ENCODE measurements at regions not wholly inside any gene's neighbourhood (a gene's known extent, or its start where the extent isn't known, plus 50 kb on each side); places are given as distances from the start of the nearest gene placed in this dataset.

DNA sequence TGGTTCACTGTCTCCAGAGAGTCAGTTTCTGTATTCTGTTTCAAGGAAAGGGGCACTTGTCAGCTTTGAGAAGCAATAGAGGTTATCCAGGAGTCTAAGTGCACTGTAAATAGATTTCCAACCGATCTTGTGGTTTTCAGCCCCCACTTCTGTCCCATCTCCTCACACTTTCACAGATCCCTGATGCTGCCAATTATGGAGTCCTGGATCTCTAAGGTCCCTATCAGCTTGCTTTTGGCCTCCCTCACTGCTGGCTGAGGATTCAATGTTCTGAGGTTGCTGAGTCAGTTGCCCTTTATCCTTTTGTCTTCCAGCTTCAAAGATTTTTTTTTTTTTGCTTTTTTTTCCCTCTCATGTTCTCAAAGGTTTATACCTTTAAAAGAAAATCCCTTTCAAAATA lies 98.4 kb downstream of the DIRAS3 start:
- no peaks in the 10 kb centered on the region for H3K36me3 Mint-ChIP-seq (ENCODE audit: low read depth)
- peaks cover 5% of the 10 kb centered on the region for H3K27me3 Mint-ChIP-seq
- DNase-seq (no peak), ATAC-seq (no peak)
- H3K9me3 Mint-ChIP-seq, result no peaks in the 10 kb centered on the region
- no peaks in the 10 kb centered on the region for H3K4me1 Mint-ChIP-seq (ENCODE audit: low read depth)
- H3K27ac Mint-ChIP-seq, result no peak overlapping the region
- TF ChIP-seq, protein P1, sequence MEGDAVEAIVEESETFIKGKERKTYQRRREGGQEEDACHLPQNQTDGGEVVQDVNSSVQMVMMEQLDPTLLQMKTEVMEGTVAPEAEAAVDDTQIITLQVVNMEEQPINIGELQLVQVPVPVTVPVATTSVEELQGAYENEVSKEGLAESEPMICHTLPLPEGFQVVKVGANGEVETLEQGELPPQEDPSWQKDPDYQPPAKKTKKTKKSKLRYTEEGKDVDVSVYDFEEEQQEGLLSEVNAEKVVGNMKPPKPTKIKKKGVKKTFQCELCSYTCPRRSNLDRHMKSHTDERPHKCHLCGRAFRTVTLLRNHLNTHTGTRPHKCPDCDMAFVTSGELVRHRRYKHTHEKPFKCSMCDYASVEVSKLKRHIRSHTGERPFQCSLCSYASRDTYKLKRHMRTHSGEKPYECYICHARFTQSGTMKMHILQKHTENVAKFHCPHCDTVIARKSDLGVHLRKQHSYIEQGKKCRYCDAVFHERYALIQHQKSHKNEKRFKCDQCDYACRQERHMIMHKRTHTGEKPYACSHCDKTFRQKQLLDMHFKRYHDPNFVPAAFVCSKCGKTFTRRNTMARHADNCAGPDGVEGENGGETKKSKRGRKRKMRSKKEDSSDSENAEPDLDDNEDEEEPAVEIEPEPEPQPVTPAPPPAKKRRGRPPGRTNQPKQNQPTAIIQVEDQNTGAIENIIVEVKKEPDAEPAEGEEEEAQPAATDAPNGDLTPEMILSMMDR (IDR thresholded peaks at IDR 0.05), result no peak
- CTCF ChIA-PET, result no interaction called here
- no peak overlapping the region for H3K4me3 Mint-ChIP-seq
- POLR2A ChIA-PET, result interaction anchor here (0.6 kb wide), 1 partner anchor 520 kb away, joined by 4 read pairs; no protein-coding TSS in a partner anchor
- intact Hi-C loops (cut with micrococcal nuclease), result no loop called here

DNA sequence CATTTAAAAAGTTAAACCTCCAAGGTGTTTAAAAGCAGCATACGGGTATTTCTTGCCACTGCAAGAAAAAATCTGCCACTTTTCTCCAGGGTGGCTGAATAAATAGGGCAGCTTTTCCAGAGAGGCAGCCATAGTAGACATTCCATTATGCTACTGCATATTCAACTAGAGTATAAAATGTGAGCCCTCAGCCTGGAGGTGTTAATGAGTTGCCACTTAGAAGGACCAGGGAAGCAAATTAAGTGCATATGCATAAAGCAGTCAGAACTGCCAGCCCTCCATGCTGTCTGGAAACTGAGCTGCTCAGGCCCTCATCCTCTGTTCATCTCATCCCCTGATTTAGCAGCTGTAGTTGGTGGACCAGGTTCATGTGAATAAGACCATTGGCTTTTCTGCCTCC lies 99.4 kb downstream of the DIRAS3 start:
- no peak overlapping the region for H3K4me3 Mint-ChIP-seq
- no peaks in the 10 kb centered on the region for H3K9me3 Mint-ChIP-seq
- intact Hi-C loops (cut with micrococcal nuclease), result no loop called here
- CTCF ChIA-PET, result no interaction called here
- DNase-seq, result no peak
- no peak for ATAC-seq
- no peaks in the 10 kb centered on the region for H3K4me1 Mint-ChIP-seq (ENCODE audit: low read depth)
- no peaks in the 10 kb centered on the region for H3K36me3 Mint-ChIP-seq (ENCODE audit: low read depth)
- H3K27me3 Mint-ChIP-seq, result peaks cover 5% of the 10 kb centered on the region
- POLR2A ChIA-PET, result no interaction called here
- no peak overlapping the region for H3K27ac Mint-ChIP-seq
- TF ChIP-seq, protein P1 (IDR thresholded peaks at IDR 0.05), result no peak

DNA sequence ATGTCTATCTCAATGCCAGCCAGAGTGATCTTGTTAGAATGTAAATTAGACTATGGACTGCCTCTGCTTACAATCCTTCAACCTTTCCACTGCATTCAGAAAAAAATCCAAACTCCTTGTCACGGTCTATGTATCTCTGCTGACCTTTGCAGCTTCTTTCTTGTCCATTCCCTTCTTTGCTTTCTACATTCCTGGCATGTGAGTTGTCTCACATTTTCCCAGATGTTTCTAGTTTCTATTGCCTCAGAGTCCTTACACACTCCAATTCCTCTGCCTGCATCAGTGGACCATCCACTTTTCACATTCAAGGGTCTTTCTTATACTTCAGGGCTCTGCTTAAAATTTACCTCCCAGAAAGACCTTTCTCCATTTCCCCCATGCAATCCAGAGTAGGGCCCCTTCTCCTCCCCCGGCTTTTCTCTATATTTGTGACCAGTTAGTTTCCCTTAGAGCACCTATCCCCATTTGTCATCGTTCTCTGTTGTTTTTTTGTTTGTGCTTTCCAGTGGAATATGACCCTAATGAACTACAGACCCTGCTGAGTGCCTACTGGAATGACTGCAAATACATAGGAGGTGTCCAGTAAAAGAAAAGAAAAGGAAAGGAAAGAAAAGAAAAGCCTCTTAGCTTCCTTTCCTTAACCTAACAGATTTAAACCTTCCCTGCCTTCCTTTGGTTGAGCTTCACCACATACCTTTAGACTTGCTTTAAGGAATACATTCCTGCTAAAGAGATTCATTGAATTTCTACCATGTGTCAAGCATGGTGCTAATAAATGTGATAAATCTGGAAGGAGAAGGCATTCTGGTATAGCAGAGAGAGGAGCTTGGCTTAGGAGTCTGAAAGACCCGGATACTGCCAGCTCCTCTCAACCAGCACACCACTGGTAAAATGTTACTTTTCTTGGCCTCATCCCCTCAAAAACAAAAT lies 102.0 kb downstream of the DIRAS3 start:
- ATAC-seq (no peak), DNase-seq (no peak)
- Mint-ChIP-seq H3K4me3 (no peak overlapping the region), H3K36me3 (ENCODE audit: low read depth) (no peaks in the 10 kb centered on the region), H3K27ac (no peak overlapping the region), H3K27me3 (peaks cover 2% of the 10 kb centered on the region), H3K4me1 (ENCODE audit: low read depth) (no peaks in the 10 kb centered on the region), H3K9me3 (peaks cover 2% of the 10 kb centered on the region)
- TF ChIP-seq, protein P1 (IDR thresholded peaks at IDR 0.05), result no peak
- intact Hi-C loops (cut with micrococcal nuclease), result no loop called here
- CTCF ChIA-PET, result no interaction called here
- POLR2A ChIA-PET, result interaction anchor here (0.9 kb wide), 1 partner anchor 13 kb away, joined by 3 read pairs; no protein-coding TSS in a partner anchor

DNA sequence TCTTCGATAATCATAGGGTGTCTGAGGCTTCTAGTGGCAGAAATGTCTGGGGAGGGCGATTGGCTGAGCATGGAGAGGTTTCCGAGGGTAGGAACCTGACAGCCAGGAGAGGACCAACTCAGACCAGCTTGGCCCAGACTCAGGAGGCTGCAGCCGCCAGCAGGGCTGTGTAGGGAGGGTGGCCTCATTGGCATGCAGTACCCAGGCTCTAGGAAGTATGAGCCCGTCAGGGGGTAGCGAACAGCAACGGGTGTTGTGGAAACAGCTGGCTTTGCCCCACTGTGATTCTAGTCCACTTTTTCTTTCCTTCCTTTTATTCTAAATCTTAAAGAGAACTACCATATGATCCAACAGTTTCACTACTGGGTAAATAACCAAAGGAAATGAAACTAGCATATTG lies 103.3 kb downstream of the DIRAS3 start:
- TF ChIP-seq, protein P1 (IDR thresholded peaks at IDR 0.05), result no peak
- H3K9me3 Mint-ChIP-seq, result peaks cover 2% of the 10 kb centered on the region
- ATAC-seq (no peak), DNase-seq (no peak)
- peaks cover 2% of the 10 kb centered on the region for H3K27me3 Mint-ChIP-seq
- CTCF ChIA-PET, result no interaction called here
- H3K4me3 Mint-ChIP-seq, result no peak overlapping the region
- intact Hi-C loops (cut with micrococcal nuclease), result no loop called here
- no peaks in the 10 kb centered on the region for H3K36me3 Mint-ChIP-seq (ENCODE audit: low read depth)
- POLR2A ChIA-PET, result no interaction called here
- H3K27ac Mint-ChIP-seq, result no peak overlapping the region
- H3K4me1 Mint-ChIP-seq (ENCODE audit: low read depth), result no peaks in the 10 kb centered on the region

DNA sequence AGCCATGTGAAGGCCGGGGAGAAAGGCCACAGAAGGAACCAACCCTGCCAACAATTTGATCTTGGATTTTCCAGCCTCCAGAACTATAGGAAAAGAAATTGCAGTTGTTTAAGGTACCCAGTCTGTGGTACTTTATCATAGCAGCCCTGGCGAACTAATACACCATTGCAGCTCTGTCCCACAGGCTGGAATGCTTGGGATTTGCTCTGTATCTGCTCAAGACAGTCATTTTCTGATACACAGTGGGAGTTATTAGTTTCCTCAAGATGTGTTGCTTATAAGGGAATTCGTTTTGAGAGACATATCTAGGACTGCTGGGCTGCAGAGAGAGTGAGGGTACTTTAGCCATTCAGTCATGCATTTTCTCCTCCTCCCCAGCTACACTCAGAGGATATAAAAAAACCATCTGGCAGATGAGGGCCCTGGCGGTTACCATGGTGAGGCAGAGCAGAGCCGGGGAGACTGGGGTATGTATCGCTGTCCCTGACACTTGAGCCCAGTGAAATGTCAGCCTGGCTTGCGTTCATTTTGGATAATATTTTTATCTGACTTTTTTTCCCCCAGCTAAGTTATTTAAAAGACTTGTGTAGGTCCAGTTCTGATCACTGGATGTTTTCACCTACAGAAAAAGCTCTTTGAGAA lies 104.6 kb downstream of the DIRAS3 start:
- ChIA-PET CTCF (no interaction called here), POLR2A (no interaction called here)
- H3K36me3 Mint-ChIP-seq (ENCODE audit: low read depth), result no peaks in the 10 kb centered on the region
- peaks cover 2% of the 10 kb centered on the region for H3K9me3 Mint-ChIP-seq
- H3K4me3 Mint-ChIP-seq, result no peak overlapping the region
- no peaks in the 10 kb centered on the region for H3K4me1 Mint-ChIP-seq (ENCODE audit: low read depth)
- DNase-seq (no peak), ATAC-seq (no peak)
- TF ChIP-seq, protein P1 (IDR thresholded peaks at IDR 0.05), result no peak
- no peak overlapping the region for H3K27ac Mint-ChIP-seq
- H3K27me3 Mint-ChIP-seq, result peaks cover 2% of the 10 kb centered on the region
- intact Hi-C loops (cut with micrococcal nuclease), result no loop called here
